SIG-M5 treated with dmso at 0.1 percent for 504 hours (cell line): ENCODE measurements at regions not wholly inside any gene's neighbourhood (a gene's known extent, or its start where the extent isn't known, plus 50 kb on each side); places are given as distances from the start of the nearest gene placed in this dataset.
A peak's percentile ranks its signal among the peaks of the same experiment; 100 is the strongest.
"Not testable (repeated sequence)": the region's sequence is repeated elsewhere in the genome, so short reads cannot be mapped to it uniquely, and the experiment has no call there.

Experiments
- DNase-seq: peaks from one replicate; lab custom pipeline; 2025; ENCODE audit not compliant: unreplicated experiment; lab: John Stamatoyannopoulos, UW

- DNase-seq = not testable (repeated sequence)
These were observed 131.7 kb upstream of the MAMLD1 start for GRCh38 chrX:150231368-150231767.

GRCh38 chrX:150232222-150232621, 130.9 kb upstream of the MAMLD1 start:
- DNase-seq = not testable (repeated sequence)

- no peak for DNase-seq
These were observed 129.0 kb upstream of the MAMLD1 start for GRCh38 chrX:150234126-150234525.

- no peak for DNase-seq
These were observed 126.8 kb upstream of the MAMLD1 start for GRCh38 chrX:150236327-150236726.

- DNase-seq = no peak
These were observed 124.3 kb upstream of the MAMLD1 start for GRCh38 chrX:150238632-150239382.

GRCh38 chrX:150239946-150240642, 123.0 kb upstream of the MAMLD1 start:
- no peak for DNase-seq

- DNase-seq = no peak
These were observed 122.5 kb upstream of the MAMLD1 start for GRCh38 chrX:150240643-150240970.

- no peak for DNase-seq
These were observed 109.0 kb upstream of the MAMLD1 start for GRCh38 chrX:150253959-150254620.

GRCh38 chrX:150254909-150255308, 108.2 kb upstream of the MAMLD1 start:
- no peak for DNase-seq

- DNase-seq = no peak
These were observed 107.4 kb upstream of the MAMLD1 start for GRCh38 chrX:150255441-150256296.

GRCh38 chrX:150256297-150256650, 106.8 kb upstream of the MAMLD1 start:
- DNase-seq = no peak

GRCh38 chrX:150257353-150258175, 105.6 kb upstream of the MAMLD1 start:
- DNase-seq = no peak

- DNase-seq = no peak
These were observed 105.0 kb upstream of the MAMLD1 start for GRCh38 chrX:150258176-150258425.

- no peak for DNase-seq
These were observed 104.4 kb upstream of the MAMLD1 start for GRCh38 chrX:150258463-150259430.

- DNase-seq = peak; percentile 0
These were observed 100.7 kb upstream of the MAMLD1 start for GRCh38 chrX:150262456-150262855.

GRCh38 chrX:150268839-150269355, 94.2 kb upstream of the MAMLD1 start:
- no peak for DNase-seq

GRCh38 chrX:150269605-150270254, 93.4 kb upstream of the MAMLD1 start:
- no peak for DNase-seq

GRCh38 chrX:150270622-150271021, 92.5 kb upstream of the MAMLD1 start:
- DNase-seq = no peak
